ENCODE measurements at regions not wholly inside any gene's neighbourhood (a gene's known extent, or its start where the extent isn't known, plus 50 kb on each side); places are given as distances from the start of the nearest gene placed in this dataset.
A peak's percentile ranks its signal among the peaks of the same experiment; 100 is the strongest.
"Not testable (repeated sequence)": the region's sequence is repeated elsewhere in the genome, so short reads cannot be mapped to it uniquely, and the experiment has no call there.

DNA sequence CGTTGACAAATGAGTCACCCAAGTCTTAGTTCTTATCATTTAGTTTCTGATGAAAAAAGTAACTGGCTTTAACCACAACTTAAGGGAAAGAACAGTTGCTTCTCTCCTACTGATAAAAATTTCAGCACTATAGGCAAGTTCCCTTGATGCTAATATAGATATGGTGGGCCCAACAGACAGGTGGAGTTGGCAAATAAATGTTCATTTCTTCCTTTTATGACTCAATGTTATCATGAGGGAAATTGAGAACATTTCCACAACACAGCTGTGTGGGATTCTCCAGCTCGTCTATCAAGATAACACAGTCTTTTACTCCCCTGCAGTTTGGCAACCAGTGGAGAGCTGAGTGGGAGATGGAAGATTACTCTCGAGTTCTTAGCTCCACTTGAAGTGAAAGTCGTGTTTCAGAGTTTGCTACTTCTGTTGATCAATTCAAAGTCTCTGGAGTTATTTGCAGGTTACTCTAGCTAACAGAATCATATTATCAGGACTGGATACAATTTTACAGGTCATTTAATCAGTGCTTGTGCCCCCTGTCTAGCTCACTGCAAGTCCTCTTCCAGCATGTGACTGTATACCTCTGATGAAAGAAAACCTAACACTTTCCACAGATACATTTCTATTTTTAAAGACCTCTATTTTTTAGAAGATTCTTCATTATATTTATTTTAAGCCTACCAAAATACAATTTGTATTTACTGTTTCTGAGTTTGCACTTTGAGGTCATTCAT, 270.6 kb upstream of the GK2 start:
- TF ChIP-seq, protein P1, sequence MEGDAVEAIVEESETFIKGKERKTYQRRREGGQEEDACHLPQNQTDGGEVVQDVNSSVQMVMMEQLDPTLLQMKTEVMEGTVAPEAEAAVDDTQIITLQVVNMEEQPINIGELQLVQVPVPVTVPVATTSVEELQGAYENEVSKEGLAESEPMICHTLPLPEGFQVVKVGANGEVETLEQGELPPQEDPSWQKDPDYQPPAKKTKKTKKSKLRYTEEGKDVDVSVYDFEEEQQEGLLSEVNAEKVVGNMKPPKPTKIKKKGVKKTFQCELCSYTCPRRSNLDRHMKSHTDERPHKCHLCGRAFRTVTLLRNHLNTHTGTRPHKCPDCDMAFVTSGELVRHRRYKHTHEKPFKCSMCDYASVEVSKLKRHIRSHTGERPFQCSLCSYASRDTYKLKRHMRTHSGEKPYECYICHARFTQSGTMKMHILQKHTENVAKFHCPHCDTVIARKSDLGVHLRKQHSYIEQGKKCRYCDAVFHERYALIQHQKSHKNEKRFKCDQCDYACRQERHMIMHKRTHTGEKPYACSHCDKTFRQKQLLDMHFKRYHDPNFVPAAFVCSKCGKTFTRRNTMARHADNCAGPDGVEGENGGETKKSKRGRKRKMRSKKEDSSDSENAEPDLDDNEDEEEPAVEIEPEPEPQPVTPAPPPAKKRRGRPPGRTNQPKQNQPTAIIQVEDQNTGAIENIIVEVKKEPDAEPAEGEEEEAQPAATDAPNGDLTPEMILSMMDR (IDR thresholded peaks at IDR 0.05; ENCODE audit: control extremely low read depth, extremely low read depth) = no peak
- Histone ChIP-seq H3K36me3 (ENCODE audit: control insufficient read depth in 4 of 4, insufficient read depth in 4 of 4, low read length in 4 of 4) (no peaks in the 10 kb centered on the region), H3K27me3 (ENCODE audit: control insufficient read depth in 3 of 3, insufficient read depth in 3 of 3, low read length in 2 of 3) (no peaks in the 10 kb centered on the region), H3K4me3 (no peak overlapping the region), H3K9ac (ENCODE audit: insufficient read depth in 1 of 2, low read length in 2 of 2) (no peak overlapping the region), H3K27ac (ENCODE audit: low read depth in 1 of 2, low read length in 1 of 2) (no peak overlapping the region), H3K4me1 (ENCODE audit: control insufficient read depth in 5 of 5, insufficient read depth in 5 of 5, low read length in 5 of 5) (no peaks in the 10 kb centered on the region), H3K9me3 (ENCODE audit: control insufficient read depth in 4 of 4, insufficient read depth in 3 of 4, low read length in 3 of 4) (no peaks in the 10 kb centered on the region)
- WGBS, 2 donors = 23 to 30% methylated on average over 4 of the region's 4 CpGs
- ATAC-seq (ENCODE audit: insufficient read depth, low FRiP score) (peak; percentile 54), DNase-seq (no peak)

DNA sequence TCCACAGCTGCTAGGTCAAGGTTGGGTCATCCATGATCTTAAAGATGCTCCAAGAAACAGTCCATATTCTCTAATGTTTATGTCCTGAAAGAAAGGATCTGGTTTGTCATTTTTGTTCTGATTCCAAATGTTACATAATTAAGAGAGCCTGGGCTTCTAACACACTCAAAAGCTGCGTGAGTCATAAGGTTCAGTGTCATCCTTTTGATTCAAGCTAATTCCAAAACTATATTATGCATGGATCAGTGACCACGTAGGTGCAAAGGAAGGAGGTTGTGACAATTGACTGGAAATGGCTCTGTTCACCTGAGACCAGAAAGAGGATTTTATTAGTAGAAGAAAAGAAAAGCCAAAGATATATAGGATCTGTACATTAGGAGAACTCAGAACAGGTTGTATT, 268.7 kb upstream of the GK2 start:
- ATAC-seq (ENCODE audit: insufficient read depth, low FRiP score) = no peak

DNA sequence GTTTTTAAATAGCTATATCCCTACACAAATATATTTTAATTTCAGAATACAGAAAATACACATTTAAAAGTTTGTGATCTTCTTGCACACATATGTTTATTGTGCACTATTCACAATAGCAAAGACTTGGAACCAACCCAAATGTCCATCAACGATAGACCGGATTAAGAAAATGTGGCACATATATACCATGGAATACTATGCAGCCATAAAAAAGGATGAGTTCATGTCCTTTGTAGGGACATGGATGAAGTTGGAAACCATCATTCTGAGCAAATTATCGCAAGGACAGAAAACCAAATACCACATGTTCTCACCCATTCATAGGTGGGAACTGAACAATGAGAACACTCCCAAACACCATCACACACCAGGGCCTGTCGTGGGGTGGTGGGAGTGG, 266.9 kb upstream of the GK2 start:
- not testable (repeated sequence) for ATAC-seq (ENCODE audit: insufficient read depth, low FRiP score); H3K27me3 ChIP-seq (ENCODE audit: control insufficient read depth in 3 of 3, insufficient read depth in 3 of 3, low read length in 2 of 3); H3K4me1 ChIP-seq (ENCODE audit: control insufficient read depth in 5 of 5, insufficient read depth in 5 of 5, low read length in 5 of 5); H3K36me3 ChIP-seq (ENCODE audit: control insufficient read depth in 4 of 4, insufficient read depth in 4 of 4, low read length in 4 of 4); H3K9ac ChIP-seq (ENCODE audit: insufficient read depth in 1 of 2, low read length in 2 of 2); H3K9me3 ChIP-seq (ENCODE audit: control insufficient read depth in 4 of 4, insufficient read depth in 3 of 4, low read length in 3 of 4); DNase-seq; H3K27ac ChIP-seq (ENCODE audit: low read depth in 1 of 2, low read length in 1 of 2); H3K4me3 ChIP-seq
- WGBS, 2 donors = 92 to 96% methylated on average over 4 of the region's 4 CpGs

More for the DNA sequence above, 268.7 kb upstream of the GK2 start:
- H3K27ac ChIP-seq (ENCODE audit: low read depth in 1 of 2, low read length in 1 of 2) = no peak overlapping the region
- H3K4me1 ChIP-seq (ENCODE audit: control insufficient read depth in 5 of 5, insufficient read depth in 5 of 5, low read length in 5 of 5) = no peaks in the 10 kb centered on the region
- H3K9ac ChIP-seq (ENCODE audit: insufficient read depth in 1 of 2, low read length in 2 of 2) = no peak overlapping the region
- WGBS, 2 donors = 80 to 90% methylated on average over 2 of the region's 2 CpGs
- H3K9me3 ChIP-seq (ENCODE audit: control insufficient read depth in 4 of 4, insufficient read depth in 3 of 4, low read length in 3 of 4) = peaks cover 0 to 6% (median 2%) of the 10 kb centered on the region in 4 donors
- TF ChIP-seq, protein P1 (IDR thresholded peaks at IDR 0.05; ENCODE audit: control extremely low read depth, extremely low read depth) = no peak
- no peak overlapping the region for H3K4me3 ChIP-seq
- no peak for DNase-seq
- H3K36me3 ChIP-seq (ENCODE audit: control insufficient read depth in 4 of 4, insufficient read depth in 4 of 4, low read length in 4 of 4) = no peaks in the 10 kb centered on the region
- no peaks in the 10 kb centered on the region for H3K27me3 ChIP-seq (ENCODE audit: control insufficient read depth in 3 of 3, insufficient read depth in 3 of 3, low read length in 2 of 3)

DNA sequence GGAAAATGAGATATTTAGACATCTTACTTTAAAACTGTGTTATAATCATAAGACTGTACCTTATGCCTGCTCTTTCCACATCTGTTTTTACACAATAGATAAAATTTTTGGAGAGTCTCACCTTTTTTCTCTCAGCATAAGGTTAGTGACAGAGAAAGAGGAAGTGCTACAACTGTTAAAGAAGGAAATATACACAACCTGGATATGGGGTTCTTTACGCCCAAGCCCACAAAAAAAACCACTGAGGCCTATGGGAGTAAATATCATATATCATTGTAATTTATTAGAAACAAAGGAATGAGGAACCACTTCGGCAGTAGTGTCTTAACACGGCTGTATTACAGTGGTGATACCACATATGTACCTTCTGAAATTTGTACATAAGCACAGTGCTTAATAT, 265.9 kb upstream of the GK2 start:
- no peak for ATAC-seq (ENCODE audit: insufficient read depth, low FRiP score)

More for the DNA sequence above, 265.9 kb upstream of the GK2 start:
- H3K27ac ChIP-seq (ENCODE audit: low read depth in 1 of 2, low read length in 1 of 2) = no peak overlapping the region
- 36 to 59% methylated on average over 3 of the region's 3 CpGs for WGBS, 2 donors
- TF ChIP-seq, protein P1 (IDR thresholded peaks at IDR 0.05; ENCODE audit: control extremely low read depth, extremely low read depth) = no peak
- no peaks in the 10 kb centered on the region for H3K27me3 ChIP-seq (ENCODE audit: control insufficient read depth in 3 of 3, insufficient read depth in 3 of 3, low read length in 2 of 3)
- H3K4me1 ChIP-seq (ENCODE audit: control insufficient read depth in 5 of 5, insufficient read depth in 5 of 5, low read length in 5 of 5) = no peaks in the 10 kb centered on the region
- DNase-seq = no peak
- no peaks in the 10 kb centered on the region for H3K36me3 ChIP-seq (ENCODE audit: control insufficient read depth in 4 of 4, insufficient read depth in 4 of 4, low read length in 4 of 4)
- no peak overlapping the region for H3K9ac ChIP-seq (ENCODE audit: insufficient read depth in 1 of 2, low read length in 2 of 2)
- H3K9me3 ChIP-seq (ENCODE audit: control insufficient read depth in 4 of 4, insufficient read depth in 3 of 4, low read length in 3 of 4) = peaks cover 0 to 6% (median 2%) of the 10 kb centered on the region in 4 donors
- no peak overlapping the region for H3K4me3 ChIP-seq

Data from lung (tissue), 11 donors.